Right lobe of liver (tissue), 6 donors: ENCODE measurements at regions not wholly inside any gene's neighbourhood (a gene's known extent, or its start where the extent isn't known, plus 50 kb on each side); places are given as distances from the start of the nearest gene placed in this dataset.

Source experiments
- ATAC-seq, 4 donors: fragments of 200-7000 bp; cut with Tn5 transposase; one replicate each; pipeline ENCODE4 v1.9.1; 2020; ENCODE audit warnings: mild to moderate bottlenecking in 4 of 4, moderate library complexity in 4 of 4
- DNase-seq, 3 donors: peaks; one replicate each; pipeline ENCODE4 v3.0.0-alpha.2; 2020
- H3K27ac ChIP-seq, 3 donors: fragments of 200-600 bp; one replicate each; pipeline ENCODE4 v1.8.0; 2022
- H3K27me3 ChIP-seq, 2 donors: fragments of 200-600 bp; one replicate each; pipeline ENCODE4 v1.8.0; 2022
- H3K36me3 ChIP-seq, 4 donors: fragments of 200-600 bp; sonication (generic) in 1 of 4; one replicate each; pipeline versions ENCODE4 v1.5.1 to v1.8.0; 2017 to 2022; ENCODE audit warnings: control low read depth in 1 of 4
- H3K4me1 ChIP-seq, 4 donors: fragments of 200-600 bp; sonication (generic) in 1 of 4; one replicate each; pipeline versions ENCODE4 v1.5.1 to v1.8.0; 2017 to 2022; ENCODE audit warnings: control low read depth in 1 of 4
- H3K4me3 ChIP-seq, 3 donors: fragments of 200-600 bp; one replicate each; pipeline ENCODE4 v1.8.0; 2022
- H3K9me3 ChIP-seq, 4 donors: fragments of 200-600 bp; sonication (generic) in 1 of 4; one replicate each; pipeline versions ENCODE4 v1.5.1 to v1.8.0; 2017 to 2022; ENCODE audit warnings: control low read depth in 1 of 4
- CTCF ChIP-seq, 4 donors: fragments of 200-600 bp in 3 of 4; fragments of 450-650 bp in 1 of 4; IDR thresholded peaks; one replicate each; pipeline versions ENCODE4 v1.5.1 to v1.8.0; 2016 to 2022; ENCODE audit warnings: antibody characterized with exemption in 4 of 4, mild to moderate bottlenecking in 2 of 4
- POLR2A ChIP-seq: fragments of 450-650 bp; IDR thresholded peaks from one replicate; pipeline ENCODE4 v1.6.1; 2017; ENCODE audit warnings: antibody characterized with exemption, mild to moderate bottlenecking
- WGBS: methylation state at CpG from one replicate; pipeline ENCODE4 v1.1.6; 2018; ENCODE audit warnings: low coverage, low lambda C conversion rate; ENCODE audit not compliant: insufficient coverage; ENCODE audit errors: missing lambda C conversion rate; 5-methylcytosine and 5-hydroxymethylcytosine counted together
- intact Hi-C, 2 donors: fragments of 100-400 bp; cut with DNase I; formaldehyde crosslinking; loops; one replicate each; pipeline versions ENCODE4 v1.11.2 to v1.14.1; 2022
- donor health status: DM: no; HTN: yes; CAD: no.
- donor health status: DM: no; HTN: no; CAD: no.
- donor health status: DM: no; HTN: no; CAD: no.
- donor health status: DM: no; HTN: yes; CAD: no.
- donor health status: DM: no; HTN: yes; CAD: no.

GRCh38 chr6:4668271-4669179 lies 107.7 kb upstream of the CDYL start:
- H3K4me3 ChIP-seq: no peak overlapping the region
- 62% methylated on average over 8 of the region's 10 CpGs for WGBS
- intact Hi-C loops: no loop called here
- DNase-seq (no peak), ATAC-seq (no peak)
- H3K27ac ChIP-seq: no peak overlapping the region
- no peaks in the 10 kb centered on the region for H3K9me3 ChIP-seq
- TF ChIP-seq POLR2A (no peak), CTCF (IDR thresholded peaks at IDR 0.05) (no peak)
- no peaks in the 10 kb centered on the region for H3K36me3 ChIP-seq
- H3K4me1 ChIP-seq: no peaks in the 10 kb centered on the region
- no peaks in the 10 kb centered on the region for H3K27me3 ChIP-seq

- no peak for DNase-seq
- H3K9me3 ChIP-seq: no peaks in the 10 kb centered on the region
- 78% methylated on average over 2 of the region's 2 CpGs for WGBS
- H3K4me3 ChIP-seq: no peak overlapping the region
- no peaks in the 10 kb centered on the region for H3K36me3 ChIP-seq
- H3K4me1 ChIP-seq: no peaks in the 10 kb centered on the region
- no peak for ATAC-seq
- no peak overlapping the region for H3K27ac ChIP-seq
- no peak for TF ChIP-seq POLR2A
- no peak for TF ChIP-seq CTCF (IDR thresholded peaks at IDR 0.05)
- intact Hi-C loops: no loop called here
- H3K27me3 ChIP-seq: no peaks in the 10 kb centered on the region
Observed at GRCh38 chr6:4667591-4667990, 108.6 kb upstream of the CDYL start.

- 61% methylated on average over 3 of the region's 3 CpGs for WGBS
- ATAC-seq: no peak
- intact Hi-C loops: no loop called here
Observed at GRCh38 chr6:4666886-4667513, 109.2 kb upstream of the CDYL start.

More at GRCh38 chr6:4666886-4667513, 109.2 kb upstream of the CDYL start:
- Histone ChIP-seq H3K36me3 (no peaks in the 10 kb centered on the region), H3K4me3 (no peak overlapping the region), H3K9me3 (no peaks in the 10 kb centered on the region), H3K27ac (no peak overlapping the region), H3K27me3 (no peaks in the 10 kb centered on the region), H3K4me1 (no peaks in the 10 kb centered on the region)
- TF ChIP-seq POLR2A (no peak), CTCF (IDR thresholded peaks at IDR 0.05) (no peak)
- DNase-seq: no peak
